HUES6 (cell line): ENCODE measurements at regions not wholly inside any gene's neighbourhood (a gene's known extent, or its start where the extent isn't known, plus 50 kb on each side); places are given as distances from the start of the nearest gene placed in this dataset.

Experiments used
- H3K27ac ChIP-seq: 2 replicates; pipeline ENCODE4 v1.7.0; 2013; ENCODE audit warnings: low read depth, mild to moderate bottlenecking, low read length, inconsistent platforms
- H3K27me3 ChIP-seq: 2 replicates; pipeline ENCODE4 v1.6.1; 2013; ENCODE audit warnings: low read length; ENCODE audit not compliant: control insufficient read depth, insufficient read depth
- H3K36me3 ChIP-seq: 2 replicates; pipeline ENCODE4 v1.6.1; 2013; ENCODE audit warnings: low read length; ENCODE audit not compliant: control insufficient read depth, insufficient read depth
- H3K4me1 ChIP-seq: 2 replicates; pipeline ENCODE4 v1.6.1; 2013; ENCODE audit warnings: low read length; ENCODE audit not compliant: control insufficient read depth, insufficient read depth
- H3K4me3 ChIP-seq: 2 replicates; pipeline ENCODE4 v1.5.1; 2013; ENCODE audit warnings: low read depth, low read length
- H3K9ac ChIP-seq: one replicate; pipeline ENCODE4 v1.6.1; 2013; ENCODE audit warnings: mild to moderate bottlenecking, low read length
- H3K9me3 ChIP-seq: 2 replicates; pipeline ENCODE4 v1.6.1; 2013; ENCODE audit warnings: low read depth, low read length; ENCODE audit not compliant: control insufficient read depth, insufficient read depth

GRCh38 chr21:22260274-22260673 lies 1262.1 kb downstream of the NCAM2 start:
- Histone ChIP-seq H3K27me3 (no peaks in the 10 kb centered on the region), H3K9me3 (no peaks in the 10 kb centered on the region), H3K27ac (no peak overlapping the region), H3K9ac (no peak overlapping the region), H3K36me3 (no peaks in the 10 kb centered on the region), H3K4me1 (no peaks in the 10 kb centered on the region), H3K4me3 (no peak overlapping the region)

GRCh38 chr21:22263890-22264289 lies 1265.7 kb downstream of the NCAM2 start:
- Histone ChIP-seq H3K27ac (no peak overlapping the region), H3K27me3 (no peaks in the 10 kb centered on the region), H3K36me3 (no peaks in the 10 kb centered on the region), H3K9ac (no peak overlapping the region), H3K9me3 (no peaks in the 10 kb centered on the region), H3K4me1 (no peaks in the 10 kb centered on the region), H3K4me3 (no peak overlapping the region)

- Histone ChIP-seq H3K27ac (no peak overlapping the region), H3K27me3 (no peaks in the 10 kb centered on the region), H3K36me3 (no peaks in the 10 kb centered on the region), H3K4me3 (no peak overlapping the region), H3K4me1 (peaks cover 3% of the 10 kb centered on the region; the same call in 1 of the 2 replicates), H3K9me3 (peaks cover 4% of the 10 kb centered on the region; the same call in 1 of the 2 replicates), H3K9ac (no peak overlapping the region)
Measured at GRCh38 chr21:22277341-22277740, 1279.1 kb downstream of the NCAM2 start.

GRCh38 chr21:22278366-22278765 lies 1280.2 kb downstream of the NCAM2 start:
- peaks cover 4% of the 10 kb centered on the region; the same call in 1 of the 2 replicates for H3K9me3 ChIP-seq

GRCh38 chr21:22280851-22281250 lies 1282.6 kb downstream of the NCAM2 start:
- Histone ChIP-seq H3K27me3 (no peaks in the 10 kb centered on the region), H3K4me1 (peaks cover 3% of the 10 kb centered on the region; the same call in 1 of the 2 replicates), H3K9ac (no peak overlapping the region), H3K9me3 (peaks cover 4% of the 10 kb centered on the region; the same call in 1 of the 2 replicates), H3K4me3 (no peak overlapping the region), H3K36me3 (no peaks in the 10 kb centered on the region), H3K27ac (no peak overlapping the region)

More at GRCh38 chr21:22278366-22278765, 1280.2 kb downstream of the NCAM2 start:
- Histone ChIP-seq H3K27me3 (no peaks in the 10 kb centered on the region), H3K27ac (no peak overlapping the region), H3K36me3 (no peaks in the 10 kb centered on the region), H3K4me1 (peaks cover 3% of the 10 kb centered on the region; the same call in 1 of the 2 replicates), H3K4me3 (no peak overlapping the region), H3K9ac (no peak overlapping the region)

GRCh38 chr21:22288885-22289499 lies 1290.8 kb downstream of the NCAM2 start:
- no peak overlapping the region for H3K27ac ChIP-seq
- no peaks in the 10 kb centered on the region for H3K4me1 ChIP-seq
- no peaks in the 10 kb centered on the region for H3K36me3 ChIP-seq
- no peaks in the 10 kb centered on the region for H3K27me3 ChIP-seq
- H3K9me3 ChIP-seq = peaks cover 9% of the 10 kb centered on the region
- no peak overlapping the region for H3K9ac ChIP-seq
- no peak overlapping the region for H3K4me3 ChIP-seq

- Histone ChIP-seq H3K27me3 (no peaks in the 10 kb centered on the region), H3K9me3 (peaks cover 7% of the 10 kb centered on the region), H3K36me3 (no peaks in the 10 kb centered on the region), H3K4me3 (no peak overlapping the region), H3K4me1 (no peaks in the 10 kb centered on the region), H3K9ac (no peak overlapping the region), H3K27ac (no peak overlapping the region)
Measured at GRCh38 chr21:22292144-22292543, 1293.9 kb downstream of the NCAM2 start.

GRCh38 chr21:22297575-22297974 lies 1299.4 kb downstream of the NCAM2 start:
- Histone ChIP-seq H3K4me1 (no peaks in the 10 kb centered on the region), H3K9ac (no peak overlapping the region), H3K4me3 (no peak overlapping the region), H3K9me3 (no peaks in the 10 kb centered on the region), H3K27ac (no peak overlapping the region), H3K27me3 (no peaks in the 10 kb centered on the region), H3K36me3 (no peaks in the 10 kb centered on the region)

GRCh38 chr21:22311741-22312462 lies 1313.7 kb downstream of the NCAM2 start:
- Histone ChIP-seq H3K9ac (no peak overlapping the region), H3K9me3 (peaks cover 7% of the 10 kb centered on the region), H3K27ac (no peak overlapping the region), H3K4me3 (no peak overlapping the region), H3K36me3 (no peaks in the 10 kb centered on the region), H3K27me3 (no peaks in the 10 kb centered on the region), H3K4me1 (no peaks in the 10 kb centered on the region)

- peaks cover 7% of the 10 kb centered on the region for H3K9me3 ChIP-seq
- H3K4me1 ChIP-seq = no peaks in the 10 kb centered on the region
- no peak overlapping the region for H3K27ac ChIP-seq
Measured at GRCh38 chr21:22314963-22315362, 1316.8 kb downstream of the NCAM2 start.

GRCh38 chr21:22319435-22319834 lies 1321.2 kb downstream of the NCAM2 start:
- no peaks in the 10 kb centered on the region for H3K36me3 ChIP-seq
- no peak overlapping the region for H3K27ac ChIP-seq
- no peaks in the 10 kb centered on the region for H3K9me3 ChIP-seq
- H3K4me3 ChIP-seq = no peak overlapping the region
- H3K4me1 ChIP-seq = no peaks in the 10 kb centered on the region
- no peak overlapping the region for H3K9ac ChIP-seq
- no peaks in the 10 kb centered on the region for H3K27me3 ChIP-seq

More at GRCh38 chr21:22314963-22315362, 1316.8 kb downstream of the NCAM2 start:
- no peak overlapping the region for H3K4me3 ChIP-seq
- no peak overlapping the region for H3K9ac ChIP-seq
- H3K27me3 ChIP-seq = no peaks in the 10 kb centered on the region
- H3K36me3 ChIP-seq = no peaks in the 10 kb centered on the region
